ENCODE measurements at regions not wholly inside any gene's neighbourhood (a gene's known extent, or its start where the extent isn't known, plus 50 kb on each side); places are given as distances from the start of the nearest gene placed in this dataset.

DNA sequence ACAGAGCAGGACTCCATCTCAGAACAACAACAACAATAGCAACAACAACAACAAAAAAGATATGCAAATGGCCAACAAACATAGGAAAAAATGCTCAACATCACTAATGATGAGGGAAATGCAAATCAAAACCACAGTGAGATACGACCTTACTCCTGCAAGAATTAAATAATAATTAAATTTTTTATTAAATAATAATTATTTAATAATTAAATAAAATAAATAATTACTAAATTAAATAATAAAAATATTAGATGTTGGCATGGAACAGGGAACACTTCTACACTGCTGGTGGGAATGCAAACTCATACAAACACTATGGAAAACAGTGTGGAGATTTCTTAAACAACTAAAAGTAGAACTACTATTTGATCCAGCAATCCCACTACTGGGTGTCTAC is 1022.3 kb upstream of the B3GALT2 start:
- CTCF ChIA-PET, result no interaction called here
- ATAC-seq (replicated peaks in 1 of 4) (no peak), DNase-seq (no peak)
- Histone ChIP-seq H3K36me3 (ENCODE audit: control insufficient read depth in 2 of 2, extremely low read depth in 1 of 2, insufficient read depth in 1 of 2, low read length in 1 of 2) (peaks cover 0 to 3% of the 10 kb centered on the region in 2 donors), H3K9me3 (no peaks in the 10 kb centered on the region), H3K4me1 (ENCODE audit: control insufficient read depth in 1 of 2, extremely low read depth in 1 of 2, insufficient read depth in 2 of 2, low read length in 2 of 2) (no peaks in the 10 kb centered on the region), H3K27me3 (replicated peaks in 1 of 2; ENCODE audit: control insufficient read depth in 2 of 2, extremely low read depth in 1 of 2, insufficient read depth in 2 of 2, low read length in 1 of 2) (no peaks in the 10 kb centered on the region), H3K27ac (ENCODE audit: low read length) (no peak overlapping the region), H3K4me3 (ENCODE audit: control insufficient read depth in 1 of 2, extremely low read depth in 1 of 2, low read length in 1 of 2) (no peak overlapping the region)
- POLR2A ChIA-PET, result no interaction called here
- Mint-ChIP-seq H3K4me1 (peaks cover 0 to 2% (median 0%) of the 10 kb centered on the region in 3 donors), H3K27me3 (no peaks in the 10 kb centered on the region), H3K9me3 (peaks cover 0 to 5% (median 3%) of the 10 kb centered on the region in 3 donors), H3K27ac (no peak overlapping the region), H3K36me3 (peaks cover 3% of the 10 kb centered on the region), H3K4me3 (no peak overlapping the region)
- WGBS (ENCODE audit: insufficient coverage), result no CpG with 5 or more reads among the region's 1 CpG

DNA sequence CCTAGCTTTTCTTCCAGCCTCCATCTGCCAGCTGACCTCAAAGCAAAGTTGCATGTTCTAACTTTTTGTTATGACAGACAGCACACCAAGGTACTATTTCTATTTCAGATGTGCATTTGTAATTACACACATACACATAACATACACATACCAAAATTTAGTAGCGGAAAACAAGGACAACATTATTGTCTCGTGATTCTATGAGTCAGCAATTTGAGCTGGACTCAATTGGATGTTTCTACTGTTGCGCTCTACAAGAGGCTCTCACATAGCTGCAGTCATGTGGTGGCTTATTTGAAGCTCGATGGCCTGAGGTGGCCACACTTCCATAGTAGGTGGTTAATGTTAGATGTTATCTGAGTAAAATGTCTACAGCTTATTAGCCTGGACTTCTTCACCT is 1010.1 kb upstream of the B3GALT2 start:
- Mint-ChIP-seq H3K27ac (no peak overlapping the region), H3K36me3 (no peaks in the 10 kb centered on the region), H3K4me3 (no peak overlapping the region), H3K4me1 (peaks cover 0 to 4% (median 2%) of the 10 kb centered on the region in 3 donors), H3K9me3 (peaks cover 0 to 4% (median 0%) of the 10 kb centered on the region in 3 donors), H3K27me3 (no peaks in the 10 kb centered on the region)
- ChIA-PET CTCF (no interaction called here), POLR2A (interaction anchor here in 1 of 2 donors (0.6 kb wide), 1 partner anchor 17 kb away, joined by 4 read pairs; no protein-coding TSS in a partner anchor)
- no peak overlapping the region for H3K27ac ChIP-seq (ENCODE audit: low read length)
- no peaks in the 10 kb centered on the region for H3K27me3 ChIP-seq (replicated peaks in 1 of 2; ENCODE audit: control insufficient read depth in 2 of 2, extremely low read depth in 1 of 2, insufficient read depth in 2 of 2, low read length in 1 of 2)
- H3K4me3 ChIP-seq (ENCODE audit: control insufficient read depth in 1 of 2, extremely low read depth in 1 of 2, low read length in 1 of 2), result no peak overlapping the region
- no peak for ATAC-seq (replicated peaks in 1 of 4)
- no peaks in the 10 kb centered on the region for H3K9me3 ChIP-seq
- WGBS (ENCODE audit: insufficient coverage), result 80% methylated on average over 1 of the region's 4 CpGs
- no peak for DNase-seq
- no peaks in the 10 kb centered on the region for H3K4me1 ChIP-seq (ENCODE audit: control insufficient read depth in 1 of 2, extremely low read depth in 1 of 2, insufficient read depth in 2 of 2, low read length in 2 of 2)
- H3K36me3 ChIP-seq (ENCODE audit: control insufficient read depth in 2 of 2, extremely low read depth in 1 of 2, insufficient read depth in 1 of 2, low read length in 1 of 2), result no peaks in the 10 kb centered on the region

DNA sequence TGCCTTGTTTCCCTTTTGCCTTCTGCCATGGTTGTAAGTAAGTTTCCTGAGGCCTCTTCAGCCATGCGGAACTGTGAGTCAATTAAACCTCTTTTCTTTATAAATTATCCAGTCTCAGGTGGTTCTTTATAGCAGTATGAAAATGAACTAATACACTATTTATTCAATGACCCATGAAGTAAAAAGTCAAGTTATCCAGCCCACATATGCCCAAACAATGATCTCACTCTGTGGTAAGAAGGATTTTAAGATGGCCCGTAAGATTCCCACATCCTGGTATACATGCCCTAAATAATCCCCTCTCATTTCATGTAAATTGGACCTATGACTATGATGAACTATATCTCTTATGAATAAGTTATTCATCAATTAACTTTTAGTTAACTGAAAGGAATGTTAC is 1008.3 kb upstream of the B3GALT2 start:
- Histone ChIP-seq H3K27me3 (replicated peaks in 1 of 2; ENCODE audit: control insufficient read depth in 2 of 2, extremely low read depth in 1 of 2, insufficient read depth in 2 of 2, low read length in 1 of 2) (no peaks in the 10 kb centered on the region), H3K9me3 (no peaks in the 10 kb centered on the region), H3K4me1 (ENCODE audit: control insufficient read depth in 1 of 2, extremely low read depth in 1 of 2, insufficient read depth in 2 of 2, low read length in 2 of 2) (no peaks in the 10 kb centered on the region), H3K27ac (ENCODE audit: low read length) (no peak overlapping the region), H3K36me3 (ENCODE audit: control insufficient read depth in 2 of 2, extremely low read depth in 1 of 2, insufficient read depth in 1 of 2, low read length in 1 of 2) (no peaks in the 10 kb centered on the region), H3K4me3 (ENCODE audit: control insufficient read depth in 1 of 2, extremely low read depth in 1 of 2, low read length in 1 of 2) (no peak overlapping the region)
- Mint-ChIP-seq H3K4me1 (no peaks in the 10 kb centered on the region), H3K27ac (no peak overlapping the region), H3K27me3 (no peaks in the 10 kb centered on the region), H3K9me3 (peaks cover 0 to 4% (median 0%) of the 10 kb centered on the region in 3 donors), H3K36me3 (no peaks in the 10 kb centered on the region), H3K4me3 (no peak overlapping the region)
- no CpG with 5 or more reads among the region's 2 CpGs for WGBS (ENCODE audit: insufficient coverage)
- POLR2A ChIA-PET, result no interaction called here
- no peak for ATAC-seq (replicated peaks in 1 of 4)
- CTCF ChIA-PET, result no interaction called here
- DNase-seq, result no peak

DNA sequence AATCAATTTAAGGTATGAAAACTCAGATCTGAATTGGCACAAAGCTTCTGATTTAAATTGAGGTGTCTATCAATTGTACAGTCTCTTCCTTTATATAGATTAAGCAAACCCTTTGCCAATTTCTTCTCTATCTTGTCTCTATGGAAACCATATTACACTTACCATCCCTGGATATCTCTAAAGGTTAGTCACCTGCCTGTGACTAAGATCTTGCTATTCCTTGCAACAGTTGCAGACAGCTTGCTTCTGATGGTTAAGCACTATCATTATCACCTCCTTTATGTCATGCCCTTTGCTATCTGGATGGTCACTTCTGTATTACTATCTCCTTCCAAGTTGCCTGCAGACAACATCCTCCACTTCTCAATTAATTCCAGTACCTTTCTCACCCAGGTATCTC is 998.6 kb upstream of the B3GALT2 start:
- ChIA-PET CTCF (no interaction called here), POLR2A (no interaction called here)
- peaks cover 0 to 4% (median 0%) of the 10 kb centered on the region in 3 donors for H3K9me3 Mint-ChIP-seq
- no peaks in the 10 kb centered on the region for H3K27me3 Mint-ChIP-seq
- ATAC-seq (replicated peaks in 1 of 4) (no peak), DNase-seq (no peak)
- no peaks in the 10 kb centered on the region for H3K36me3 Mint-ChIP-seq
- H3K4me1 Mint-ChIP-seq, result no peaks in the 10 kb centered on the region
- H3K4me1 ChIP-seq (ENCODE audit: control insufficient read depth in 1 of 2, extremely low read depth in 1 of 2, insufficient read depth in 2 of 2, low read length in 2 of 2), result no peaks in the 10 kb centered on the region
- no peak overlapping the region for H3K4me3 ChIP-seq (ENCODE audit: control insufficient read depth in 1 of 2, extremely low read depth in 1 of 2, low read length in 1 of 2)
- H3K27ac ChIP-seq (ENCODE audit: low read length), result no peak overlapping the region
- no peaks in the 10 kb centered on the region for H3K27me3 ChIP-seq (replicated peaks in 1 of 2; ENCODE audit: control insufficient read depth in 2 of 2, extremely low read depth in 1 of 2, insufficient read depth in 2 of 2, low read length in 1 of 2)
- no peaks in the 10 kb centered on the region for H3K36me3 ChIP-seq (ENCODE audit: control insufficient read depth in 2 of 2, extremely low read depth in 1 of 2, insufficient read depth in 1 of 2, low read length in 1 of 2)
- H3K4me3 Mint-ChIP-seq, result no peak overlapping the region
- H3K9me3 ChIP-seq, result no peaks in the 10 kb centered on the region
- no peak overlapping the region for H3K27ac Mint-ChIP-seq

DNA sequence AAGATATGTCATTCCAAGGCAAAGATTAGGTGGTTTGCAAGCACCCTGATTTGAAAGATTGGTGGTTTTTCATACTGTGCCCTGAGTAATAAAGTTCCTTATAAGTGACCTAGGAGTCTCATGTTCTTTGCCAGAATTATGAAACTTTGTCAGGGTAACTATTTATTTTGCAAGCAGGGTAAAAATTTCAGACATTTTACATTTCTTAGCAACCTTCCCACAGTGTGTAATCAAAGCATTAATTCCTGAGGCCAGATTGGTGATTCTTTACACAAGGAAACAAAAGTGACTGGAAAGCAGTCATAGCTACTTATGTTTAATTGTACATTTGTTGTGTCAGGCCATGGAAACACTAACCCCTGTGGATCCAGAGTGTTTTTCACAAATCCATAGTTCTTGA is 998.0 kb upstream of the B3GALT2 start:
- POLR2A ChIA-PET, result no interaction called here
- H3K4me1 ChIP-seq (ENCODE audit: control insufficient read depth in 1 of 2, extremely low read depth in 1 of 2, insufficient read depth in 2 of 2, low read length in 2 of 2), result no peaks in the 10 kb centered on the region
- no peak overlapping the region for H3K4me3 Mint-ChIP-seq
- CTCF ChIA-PET, result no interaction called here
- ATAC-seq (replicated peaks in 1 of 4), result no peak
- H3K27me3 ChIP-seq (replicated peaks in 1 of 2; ENCODE audit: control insufficient read depth in 2 of 2, extremely low read depth in 1 of 2, insufficient read depth in 2 of 2, low read length in 1 of 2), result no peaks in the 10 kb centered on the region
- H3K36me3 ChIP-seq (ENCODE audit: control insufficient read depth in 2 of 2, extremely low read depth in 1 of 2, insufficient read depth in 1 of 2, low read length in 1 of 2), result no peaks in the 10 kb centered on the region
- no peaks in the 10 kb centered on the region for H3K4me1 Mint-ChIP-seq
- no peak overlapping the region for H3K27ac ChIP-seq (ENCODE audit: low read length)
- H3K9me3 Mint-ChIP-seq, result peaks cover 0 to 4% (median 0%) of the 10 kb centered on the region in 3 donors
- no peaks in the 10 kb centered on the region for H3K9me3 ChIP-seq
- no peak overlapping the region for H3K27ac Mint-ChIP-seq
- H3K36me3 Mint-ChIP-seq, result no peaks in the 10 kb centered on the region
- H3K27me3 Mint-ChIP-seq, result no peaks in the 10 kb centered on the region
- no peak for DNase-seq
- no peak overlapping the region for H3K4me3 ChIP-seq (ENCODE audit: control insufficient read depth in 1 of 2, extremely low read depth in 1 of 2, low read length in 1 of 2)

DNA sequence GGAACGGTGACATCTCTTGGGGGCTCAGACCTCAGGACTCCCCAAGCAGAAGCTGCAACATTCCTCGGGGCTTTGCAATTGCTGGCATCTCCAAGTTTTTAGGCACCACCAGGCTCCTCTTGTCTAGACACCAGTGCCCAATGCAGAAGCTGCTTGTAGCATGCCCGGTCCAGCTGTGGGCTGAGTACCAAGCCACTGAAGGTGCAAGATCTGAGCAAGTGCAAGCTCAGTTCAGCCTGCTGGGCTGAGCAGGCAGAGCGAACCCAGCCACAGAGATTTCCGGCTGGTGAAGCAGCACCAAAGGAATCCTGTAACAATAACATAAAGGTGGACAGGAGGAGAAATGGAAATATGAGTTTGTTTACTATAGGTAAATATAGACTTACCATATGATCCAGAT is 995.4 kb upstream of the B3GALT2 start:
- no peak for DNase-seq
- no peaks in the 10 kb centered on the region for H3K4me1 Mint-ChIP-seq
- Histone ChIP-seq H3K4me1 (ENCODE audit: control insufficient read depth in 1 of 2, extremely low read depth in 1 of 2, insufficient read depth in 2 of 2, low read length in 2 of 2) (no peaks in the 10 kb centered on the region), H3K27me3 (replicated peaks in 1 of 2; ENCODE audit: control insufficient read depth in 2 of 2, extremely low read depth in 1 of 2, insufficient read depth in 2 of 2, low read length in 1 of 2) (no peaks in the 10 kb centered on the region), H3K36me3 (ENCODE audit: control insufficient read depth in 2 of 2, extremely low read depth in 1 of 2, insufficient read depth in 1 of 2, low read length in 1 of 2) (no peaks in the 10 kb centered on the region), H3K9me3 (no peaks in the 10 kb centered on the region), H3K27ac (ENCODE audit: low read length) (no peak overlapping the region), H3K4me3 (ENCODE audit: control insufficient read depth in 1 of 2, extremely low read depth in 1 of 2, low read length in 1 of 2) (no peak overlapping the region)
- peaks cover 0 to 4% (median 0%) of the 10 kb centered on the region in 3 donors for H3K9me3 Mint-ChIP-seq
- 100% methylated on average over 2 of the region's 5 CpGs for WGBS (ENCODE audit: insufficient coverage)
- ATAC-seq (replicated peaks in 1 of 4), result no peak
- H3K36me3 Mint-ChIP-seq, result no peaks in the 10 kb centered on the region
- no peaks in the 10 kb centered on the region for H3K27me3 Mint-ChIP-seq
- no peak overlapping the region for H3K4me3 Mint-ChIP-seq
- H3K27ac Mint-ChIP-seq, result no peak overlapping the region
- POLR2A ChIA-PET, result no interaction called here
- CTCF ChIA-PET, result no interaction called here

DNA sequence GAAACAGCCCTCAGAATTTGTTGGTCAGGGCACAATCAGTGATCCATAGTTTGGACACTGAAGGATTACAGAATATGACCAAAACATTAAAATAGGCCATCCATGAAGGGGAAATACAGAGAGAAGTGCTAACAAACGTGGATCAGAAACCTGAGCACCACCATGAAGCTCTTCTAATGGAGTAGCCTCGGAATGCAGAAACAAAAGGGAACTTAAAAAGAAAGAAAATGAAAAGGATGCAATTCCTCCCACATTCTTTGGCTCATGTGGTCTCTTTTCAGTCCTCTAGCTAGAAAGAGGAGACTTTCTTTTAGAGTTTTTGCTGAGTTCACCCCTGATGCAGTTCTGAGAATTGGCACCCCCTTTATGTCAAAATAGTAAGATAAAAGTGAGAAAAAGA is 989.8 kb upstream of the B3GALT2 start:
- no peaks in the 10 kb centered on the region for H3K4me1 Mint-ChIP-seq
- WGBS (ENCODE audit: insufficient coverage), result 80% methylated on average over 1 of the region's 2 CpGs
- ATAC-seq (replicated peaks in 1 of 4) (no peak), DNase-seq (no peak)
- CTCF ChIA-PET, result no interaction called here
- H3K27ac ChIP-seq (ENCODE audit: low read length), result no peak overlapping the region
- no peaks in the 10 kb centered on the region for H3K27me3 ChIP-seq (replicated peaks in 1 of 2; ENCODE audit: control insufficient read depth in 2 of 2, extremely low read depth in 1 of 2, insufficient read depth in 2 of 2, low read length in 1 of 2)
- H3K4me3 ChIP-seq (ENCODE audit: control insufficient read depth in 1 of 2, extremely low read depth in 1 of 2, low read length in 1 of 2), result no peak overlapping the region
- H3K4me1 ChIP-seq (ENCODE audit: control insufficient read depth in 1 of 2, extremely low read depth in 1 of 2, insufficient read depth in 2 of 2, low read length in 2 of 2), result no peaks in the 10 kb centered on the region
- POLR2A ChIA-PET, result no interaction called here
- no peaks in the 10 kb centered on the region for H3K36me3 Mint-ChIP-seq
- no peaks in the 10 kb centered on the region for H3K9me3 ChIP-seq
- no peak overlapping the region for H3K27ac Mint-ChIP-seq
- peaks cover 0 to 1% (median 0%) of the 10 kb centered on the region in 3 donors for H3K9me3 Mint-ChIP-seq
- H3K4me3 Mint-ChIP-seq, result no peak overlapping the region
- no peaks in the 10 kb centered on the region for H3K27me3 Mint-ChIP-seq
- H3K36me3 ChIP-seq (ENCODE audit: control insufficient read depth in 2 of 2, extremely low read depth in 1 of 2, insufficient read depth in 1 of 2, low read length in 1 of 2), result no peaks in the 10 kb centered on the region

Data from T-cell (primary cell).